T-helper 1 cell treated with Interleukin-12 subunit alpha and Interleukin-12 subunit beta and Interleukin-4 antibody, amounts not matched to agents 30 ng/mL and 1 ng/mL, for 36 hours (primary cell): ENCODE measurements at regions not wholly inside any gene's neighbourhood (a gene's known extent, or its start where the extent isn't known, plus 50 kb on each side); places are given as distances from the start of the nearest gene placed in this dataset.

Experiments used
- intact Hi-C: fragments of 100-400 bp; cut with micrococcal nuclease; formaldehyde crosslinking; loops from one replicate; pipeline ENCODE4 v1.15.1; 2024

- intact Hi-C loops = no loop called here
These were observed 244.3 kb downstream of the NR2F2 start for GRCh38 chr15:96574782-96575181.

- intact Hi-C loops = no loop called here
These were observed 246.1 kb downstream of the NR2F2 start for GRCh38 chr15:96576596-96576995.

GRCh38 chr15:96578393-96578792, 247.9 kb downstream of the NR2F2 start:
- intact Hi-C loops = no loop called here

- intact Hi-C loops = no loop called here
These were observed 250.9 kb downstream of the NR2F2 start for GRCh38 chr15:96581371-96581770.

GRCh38 chr15:96582473-96582872, 252.0 kb downstream of the NR2F2 start:
- intact Hi-C loops = no loop called here

GRCh38 chr15:96583671-96584070, 253.2 kb downstream of the NR2F2 start:
- intact Hi-C loops = no loop called here

GRCh38 chr15:96585484-96586386, 255.2 kb downstream of the NR2F2 start:
- intact Hi-C loops = loop anchor here (1.0 kb wide), 2 partner anchors 168 to 229 kb away; no protein-coding TSS in a partner anchor

GRCh38 chr15:96586901-96587300, 256.4 kb downstream of the NR2F2 start:
- intact Hi-C loops = no loop called here

- intact Hi-C loops = no loop called here
These were observed 259.4 kb downstream of the NR2F2 start for GRCh38 chr15:96589864-96590263.

- intact Hi-C loops = no loop called here
These were observed 263.2 kb downstream of the NR2F2 start for GRCh38 chr15:96593735-96594134.

- intact Hi-C loops = no loop called here
These were observed 265.5 kb downstream of the NR2F2 start for GRCh38 chr15:96595951-96596350.

GRCh38 chr15:96598514-96598913, 268.0 kb downstream of the NR2F2 start:
- intact Hi-C loops = no loop called here

GRCh38 chr15:96599268-96599667, 268.8 kb downstream of the NR2F2 start:
- intact Hi-C loops = no loop called here

- intact Hi-C loops = no loop called here
These were observed 269.9 kb downstream of the NR2F2 start for GRCh38 chr15:96600350-96600749.

GRCh38 chr15:96606617-96607016, 276.1 kb downstream of the NR2F2 start:
- intact Hi-C loops = no loop called here

- intact Hi-C loops = no loop called here
These were observed 280.3 kb downstream of the NR2F2 start for GRCh38 chr15:96610757-96611156.

GRCh38 chr15:96612917-96613316, 282.4 kb downstream of the NR2F2 start:
- intact Hi-C loops = no loop called here

- intact Hi-C loops = no loop called here
These were observed 288.7 kb downstream of the NR2F2 start for GRCh38 chr15:96619174-96619573.

- intact Hi-C loops = no loop called here
These were observed 292.2 kb downstream of the NR2F2 start for GRCh38 chr15:96622714-96623113.

GRCh38 chr15:96625256-96625655, 294.8 kb downstream of the NR2F2 start:
- intact Hi-C loops = no loop called here

GRCh38 chr15:96627031-96627568, 296.6 kb downstream of the NR2F2 start:
- intact Hi-C loops = no loop called here

GRCh38 chr15:96629511-96629910, 299.0 kb downstream of the NR2F2 start:
- intact Hi-C loops = no loop called here

- intact Hi-C loops = no loop called here
These were observed 308.3 kb downstream of the NR2F2 start for GRCh38 chr15:96638793-96639192.
